ENCODE measurements at regions not wholly inside any gene's neighbourhood (a gene's known extent, or its start where the extent isn't known, plus 50 kb on each side); places are given as distances from the start of the nearest gene placed in this dataset.

GRCh38 chr6:62645274-62645673 is 359.2 kb upstream of the KHDRBS2 start:
- TF ChIP-seq CTCF (IDR thresholded peaks at IDR 0.05) (no peak), POLR2A (IDR thresholded peaks at IDR 0.05) (no peak)
